AG10803 (cell line): ENCODE measurements at regions not wholly inside any gene's neighbourhood (a gene's known extent, or its start where the extent isn't known, plus 50 kb on each side); places are given as distances from the start of the nearest gene placed in this dataset.
"Not testable (repeated sequence)": the region's sequence is repeated elsewhere in the genome, so short reads cannot be mapped to it uniquely, and the experiment has no call there.

Experiments used
- DNase-seq: peaks from one replicate; pipeline ENCODE4 v3.0.0; 2010; ENCODE audit warnings: low read depth
- H3K4me3 ChIP-seq: 2 replicates; pipeline ENCODE4 v1.5.1; 2011; ENCODE audit warnings: mild to moderate bottlenecking, low read length, control low read depth
- TF ChIP-seq, protein P1 (sequence below): conservative IDR thresholded peaks from 2 replicates; pipeline ENCODE4 v1.5.1; 2011; ENCODE audit warnings: mild to moderate bottlenecking, low read length, control low read depth, inconsistent platforms

DNA sequence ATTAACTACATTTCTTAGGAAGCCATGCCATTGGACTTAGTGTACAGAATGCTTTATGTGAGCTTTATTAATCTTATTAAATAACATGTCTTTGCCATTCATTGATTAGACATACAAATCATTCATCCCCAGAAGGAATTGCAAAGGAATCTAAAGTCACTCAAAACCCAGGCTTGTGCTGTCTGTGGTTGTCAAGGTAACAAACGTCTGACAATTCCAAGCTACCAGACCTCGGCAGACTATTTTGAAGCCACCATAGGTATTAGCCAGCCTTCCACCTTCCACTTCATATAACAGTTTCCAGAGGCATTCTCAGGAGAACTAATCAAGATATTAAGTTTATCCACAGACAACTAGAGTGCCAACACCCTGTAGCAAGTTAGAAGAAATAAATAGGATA, 135.2 kb upstream of the TUSC1 start:
- no peak for DNase-seq
- H3K4me3 ChIP-seq = no peak overlapping the region
- TF ChIP-seq, protein P1, sequence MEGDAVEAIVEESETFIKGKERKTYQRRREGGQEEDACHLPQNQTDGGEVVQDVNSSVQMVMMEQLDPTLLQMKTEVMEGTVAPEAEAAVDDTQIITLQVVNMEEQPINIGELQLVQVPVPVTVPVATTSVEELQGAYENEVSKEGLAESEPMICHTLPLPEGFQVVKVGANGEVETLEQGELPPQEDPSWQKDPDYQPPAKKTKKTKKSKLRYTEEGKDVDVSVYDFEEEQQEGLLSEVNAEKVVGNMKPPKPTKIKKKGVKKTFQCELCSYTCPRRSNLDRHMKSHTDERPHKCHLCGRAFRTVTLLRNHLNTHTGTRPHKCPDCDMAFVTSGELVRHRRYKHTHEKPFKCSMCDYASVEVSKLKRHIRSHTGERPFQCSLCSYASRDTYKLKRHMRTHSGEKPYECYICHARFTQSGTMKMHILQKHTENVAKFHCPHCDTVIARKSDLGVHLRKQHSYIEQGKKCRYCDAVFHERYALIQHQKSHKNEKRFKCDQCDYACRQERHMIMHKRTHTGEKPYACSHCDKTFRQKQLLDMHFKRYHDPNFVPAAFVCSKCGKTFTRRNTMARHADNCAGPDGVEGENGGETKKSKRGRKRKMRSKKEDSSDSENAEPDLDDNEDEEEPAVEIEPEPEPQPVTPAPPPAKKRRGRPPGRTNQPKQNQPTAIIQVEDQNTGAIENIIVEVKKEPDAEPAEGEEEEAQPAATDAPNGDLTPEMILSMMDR = no peak

DNA sequence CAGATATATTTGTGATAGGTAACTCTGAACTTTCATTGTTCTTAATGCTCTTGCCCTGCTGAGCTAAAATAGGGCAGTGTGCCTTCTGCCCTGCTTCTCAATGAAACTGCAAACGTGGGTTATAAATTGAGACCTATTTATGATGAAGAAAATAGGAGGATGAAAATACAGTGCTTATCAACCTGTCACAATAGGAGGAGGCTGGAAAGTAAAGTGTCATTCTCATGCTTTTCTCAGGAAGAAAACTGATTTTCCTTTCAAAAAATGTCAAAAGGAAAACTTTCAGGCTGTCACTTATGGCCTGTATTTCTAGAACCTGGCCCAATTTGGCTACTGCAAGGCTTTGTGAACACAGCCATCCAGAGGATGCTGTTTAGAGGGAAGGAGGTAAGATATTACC, 130.3 kb upstream of the TUSC1 start:
- H3K4me3 ChIP-seq = no peak overlapping the region
- no peak for DNase-seq
- TF ChIP-seq, protein P1 = no peak

DNA sequence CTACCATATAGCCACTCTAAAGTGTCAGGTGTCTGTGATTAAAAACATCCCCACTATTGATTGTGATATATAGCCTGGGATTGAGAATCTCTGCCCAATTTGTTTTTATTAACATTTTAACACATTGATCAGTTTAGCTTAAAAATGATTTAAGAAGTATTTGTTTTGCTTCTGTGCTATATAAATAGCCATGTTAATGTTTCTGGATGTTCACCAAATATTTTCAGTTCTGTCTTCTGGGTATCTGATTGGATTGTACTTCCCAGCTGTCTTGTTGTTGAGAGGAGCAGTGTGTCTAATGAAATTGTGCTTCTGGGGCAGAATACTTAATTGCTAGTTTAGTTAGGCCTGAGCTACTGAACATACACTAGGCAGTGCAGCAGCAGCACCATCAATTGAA, 126.6 kb upstream of the TUSC1 start:
- DNase-seq = no peak
- no peak overlapping the region for H3K4me3 ChIP-seq
- TF ChIP-seq, protein P1 = no peak

DNA sequence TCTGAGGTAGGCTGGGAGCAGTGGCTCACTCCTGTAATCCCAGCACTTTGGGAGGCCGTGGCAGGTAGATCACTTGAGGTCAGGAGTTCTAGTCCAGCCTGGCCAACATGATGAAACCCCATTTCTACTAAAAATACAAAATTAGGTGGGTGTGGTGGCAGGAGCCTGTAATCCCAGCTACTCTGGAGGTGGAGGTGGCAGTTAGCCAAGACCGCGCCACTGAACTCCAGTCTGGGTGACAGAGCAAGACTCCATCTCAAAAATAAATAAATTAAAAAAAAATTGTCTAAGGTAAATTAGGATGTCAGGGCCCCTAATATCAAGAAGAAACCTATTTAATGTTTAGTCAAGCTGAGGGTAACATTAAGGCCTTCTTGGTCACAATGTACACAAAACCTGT, 123.7 kb upstream of the TUSC1 start:
- not testable (repeated sequence) for H3K4me3 ChIP-seq, DNase-seq

- TF ChIP-seq, protein P1 = no peak
- no peak for DNase-seq
- no peak overlapping the region for H3K4me3 ChIP-seq
These were observed 95.6 kb upstream of the TUSC1 start for GRCh38 chr9:25773805-25774204.

GRCh38 chr9:25755951-25756350, 77.7 kb upstream of the TUSC1 start:
- TF ChIP-seq, protein P1 = no peak
- no peak for DNase-seq
- H3K4me3 ChIP-seq = no peak overlapping the region

- TF ChIP-seq, protein P1 = no peak
- no peak for DNase-seq
- no peak overlapping the region for H3K4me3 ChIP-seq
These were observed 74.2 kb upstream of the TUSC1 start for GRCh38 chr9:25752398-25752797.

DNA sequence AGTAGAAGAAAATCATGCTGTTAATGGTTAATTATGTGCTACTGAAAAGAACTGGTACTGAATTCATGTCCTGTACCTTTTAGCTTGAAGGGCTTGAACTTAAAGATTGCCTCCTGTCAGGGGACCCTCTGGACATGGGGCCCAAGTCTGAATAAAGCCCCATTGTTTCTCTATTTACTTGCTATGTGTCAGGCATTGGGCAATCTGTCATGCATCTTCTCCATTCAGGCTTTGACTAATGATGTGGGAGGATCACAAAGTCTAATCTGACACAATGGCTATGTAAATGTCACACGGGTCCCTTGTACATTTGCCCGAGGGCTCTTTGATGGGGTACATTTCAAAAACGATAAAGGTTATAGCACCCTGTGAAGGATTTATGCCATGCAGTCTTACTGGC, 64.0 kb upstream of the TUSC1 start:
- TF ChIP-seq, protein P1 = no peak
- H3K4me3 ChIP-seq = no peak overlapping the region
- no peak for DNase-seq
